ENCODE measurements at regions not wholly inside any gene's neighbourhood (a gene's known extent, or its start where the extent isn't known, plus 50 kb on each side); places are given as distances from the start of the nearest gene placed in this dataset.

- no peak overlapping the region for H3K27ac Mint-ChIP-seq
- intact Hi-C loops (cut with micrococcal nuclease): no loop called here
- ChIA-PET CTCF (no interaction called here), POLR2A (no interaction called here)
- peaks cover 9% of the 10 kb centered on the region for H3K9me3 Mint-ChIP-seq
- no peak for ATAC-seq (ENCODE audit: low read depth)
- DNase-seq: no peak
- no peak for TF ChIP-seq CTCF (IDR thresholded peaks at IDR 0.05)
- no peak overlapping the region for H3K4me3 Mint-ChIP-seq
- H3K27me3 Mint-ChIP-seq: no peaks in the 10 kb centered on the region
- no peaks in the 10 kb centered on the region for H3K36me3 Mint-ChIP-seq (ENCODE audit: low read depth)
- H3K4me1 Mint-ChIP-seq: no peaks in the 10 kb centered on the region
Measured at GRCh38 chr18:52054324-52054723, 285.7 kb upstream of the DCC start.

- H3K27ac Mint-ChIP-seq: no peak overlapping the region
- ATAC-seq (ENCODE audit: low read depth): no peak
- H3K9me3 Mint-ChIP-seq: peaks cover 11% of the 10 kb centered on the region
- no peak overlapping the region for H3K4me3 Mint-ChIP-seq
- no peaks in the 10 kb centered on the region for H3K4me1 Mint-ChIP-seq
- POLR2A ChIA-PET: no interaction called here
- CTCF ChIA-PET: no interaction called here
- no peak for TF ChIP-seq CTCF (IDR thresholded peaks at IDR 0.05)
- no peak for DNase-seq
- no peaks in the 10 kb centered on the region for H3K36me3 Mint-ChIP-seq (ENCODE audit: low read depth)
- H3K27me3 Mint-ChIP-seq: no peaks in the 10 kb centered on the region
- intact Hi-C loops (cut with micrococcal nuclease): loop anchor here (10.0 kb wide), 1 partner anchor 56 kb away; no protein-coding TSS in a partner anchor
Measured at GRCh38 chr18:52060607-52061304, 279.2 kb upstream of the DCC start.

GRCh38 chr18:52063923-52064322 lies 276.1 kb upstream of the DCC start:
- DNase-seq (no peak), ATAC-seq (ENCODE audit: low read depth) (no peak)
- no peaks in the 10 kb centered on the region for H3K27me3 Mint-ChIP-seq
- TF ChIP-seq CTCF (IDR thresholded peaks at IDR 0.05): no peak
- H3K36me3 Mint-ChIP-seq (ENCODE audit: low read depth): no peaks in the 10 kb centered on the region
- intact Hi-C loops (cut with micrococcal nuclease): loop anchor here (10.0 kb wide), 1 partner anchor 59 kb away; no protein-coding TSS in a partner anchor
- H3K4me3 Mint-ChIP-seq: no peak overlapping the region
- no peak overlapping the region for H3K27ac Mint-ChIP-seq
- H3K9me3 Mint-ChIP-seq: peaks cover 13% of the 10 kb centered on the region
- CTCF ChIA-PET: no interaction called here
- H3K4me1 Mint-ChIP-seq: no peaks in the 10 kb centered on the region
- POLR2A ChIA-PET: no interaction called here

GRCh38 chr18:52069201-52069600 lies 270.8 kb upstream of the DCC start:
- Mint-ChIP-seq H3K4me1 (no peaks in the 10 kb centered on the region), H3K9me3 (peaks cover 15% of the 10 kb centered on the region), H3K4me3 (no peak overlapping the region), H3K36me3 (ENCODE audit: low read depth) (no peaks in the 10 kb centered on the region), H3K27me3 (no peaks in the 10 kb centered on the region), H3K27ac (no peak overlapping the region)
- ATAC-seq (ENCODE audit: low read depth) (no peak), DNase-seq (no peak)
- ChIA-PET CTCF (no interaction called here), POLR2A (no interaction called here)
- no peak for TF ChIP-seq CTCF (IDR thresholded peaks at IDR 0.05)
- intact Hi-C loops (cut with micrococcal nuclease): loop anchor here (10.0 kb wide), 1 partner anchor 64 kb away; no protein-coding TSS in a partner anchor

- no peaks in the 10 kb centered on the region for H3K4me1 Mint-ChIP-seq
- POLR2A ChIA-PET: no interaction called here
- DNase-seq (no peak), ATAC-seq (ENCODE audit: low read depth) (no peak)
- intact Hi-C loops (cut with micrococcal nuclease): no loop called here
- no peaks in the 10 kb centered on the region for H3K36me3 Mint-ChIP-seq (ENCODE audit: low read depth)
- H3K27me3 Mint-ChIP-seq: no peaks in the 10 kb centered on the region
- H3K27ac Mint-ChIP-seq: no peak overlapping the region
- no peak overlapping the region for H3K4me3 Mint-ChIP-seq
- CTCF ChIA-PET: no interaction called here
- TF ChIP-seq CTCF (IDR thresholded peaks at IDR 0.05): no peak
- peaks cover 14% of the 10 kb centered on the region for H3K9me3 Mint-ChIP-seq
Measured at GRCh38 chr18:52070291-52070756, 269.7 kb upstream of the DCC start.

All from activated B cell treated with CpG ODN at 0.5 μM for 24 hours (primary cell).